ENCODE measurements at regions not wholly inside any gene's neighbourhood (a gene's known extent, or its start where the extent isn't known, plus 50 kb on each side); places are given as distances from the start of the nearest gene placed in this dataset.

GRCh38 chr15:46121441-46121840 is 486.6 kb downstream of the SQOR start:
- Histone ChIP-seq H3K27me3 (no peaks in the 10 kb centered on the region), H3K4me1 (replicated peaks in 1 of 2) (no peaks in the 10 kb centered on the region), H3K9me3 (replicated peaks in 1 of 3) (peaks cover 0 to 7% (median 0%) of the 10 kb centered on the region in 3 donors), H3K4me3 (no peak overlapping the region), H3K27ac (no peak overlapping the region), H3K36me3 (replicated peaks in 1 of 2) (no peaks in the 10 kb centered on the region)
- no peak for DNase-seq
- no peak for TF ChIP-seq POLR2A (IDR thresholded peaks at IDR 0.05)
- no peak for TF ChIP-seq CTCF (IDR thresholded peaks at IDR 0.05)
- intact Hi-C loops (cut with DNase I), result no loop called here

DNA sequence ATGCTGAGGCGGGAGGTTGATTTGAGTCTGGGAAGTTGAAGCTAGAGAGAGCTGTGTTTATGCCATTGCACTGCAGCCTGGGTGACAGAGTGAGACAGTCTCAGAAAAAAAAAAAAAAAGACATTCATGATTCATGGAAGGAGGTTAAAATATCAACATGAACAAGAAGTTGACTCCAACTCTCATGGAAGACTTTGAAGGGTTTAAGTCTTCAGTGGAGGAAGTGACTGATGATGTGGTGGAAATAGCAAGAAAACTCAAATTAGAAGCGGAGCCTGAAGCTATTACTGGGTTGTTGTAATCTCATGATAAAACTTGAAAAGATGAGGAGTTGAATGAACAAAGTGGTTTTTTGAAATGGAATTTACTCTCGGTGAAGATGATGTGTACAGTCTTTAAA is 491.8 kb downstream of the SQOR start:
- TF ChIP-seq POLR2A (IDR thresholded peaks at IDR 0.05) (no peak), CTCF (IDR thresholded peaks at IDR 0.05) (no peak)
- no peak for DNase-seq
- no peaks in the 10 kb centered on the region for H3K36me3 ChIP-seq (replicated peaks in 1 of 2)
- H3K4me3 ChIP-seq, result no peak overlapping the region
- no peaks in the 10 kb centered on the region for H3K27me3 ChIP-seq
- peaks cover 0 to 7% (median 0%) of the 10 kb centered on the region in 3 donors for H3K9me3 ChIP-seq (replicated peaks in 1 of 3)
- intact Hi-C loops (cut with DNase I), result no loop called here
- no peak overlapping the region for H3K27ac ChIP-seq
- 85 to 93% (median 89%) methylated on average over 3 of the region's 3 CpGs for WGBS, 4 donors
- H3K4me1 ChIP-seq (replicated peaks in 1 of 2), result no peaks in the 10 kb centered on the region

DNA sequence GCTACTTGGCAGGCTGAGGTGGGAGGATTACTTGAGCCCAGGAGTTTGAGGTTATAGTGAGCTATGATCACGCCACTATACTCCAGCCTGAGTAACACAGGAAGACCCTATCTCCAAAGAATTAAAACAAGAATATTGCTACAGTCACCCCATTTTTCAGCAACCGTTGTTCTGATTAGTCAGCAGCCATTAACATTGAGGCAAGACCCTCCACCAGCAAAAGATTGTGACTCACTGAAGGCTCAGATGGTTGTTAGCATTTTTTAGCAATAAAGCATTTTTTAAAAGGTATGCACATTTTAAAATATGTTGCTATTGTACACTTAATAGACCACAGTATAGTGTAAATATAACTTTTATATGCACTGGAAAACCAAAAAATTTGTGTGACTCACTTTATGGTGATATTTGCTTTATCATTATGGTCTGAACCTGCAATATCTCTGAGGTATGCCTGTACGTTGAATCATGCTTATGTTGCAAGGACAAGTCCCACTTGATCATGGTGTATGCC is 492.6 kb downstream of the SQOR start:
- intact Hi-C loops (cut with DNase I), result no loop called here
- Histone ChIP-seq H3K27me3 (no peaks in the 10 kb centered on the region), H3K4me3 (no peak overlapping the region), H3K27ac (no peak overlapping the region), H3K9me3 (replicated peaks in 1 of 3) (peaks cover 0 to 7% (median 0%) of the 10 kb centered on the region in 3 donors), H3K36me3 (replicated peaks in 1 of 2) (no peaks in the 10 kb centered on the region), H3K4me1 (replicated peaks in 1 of 2) (no peaks in the 10 kb centered on the region)
- TF ChIP-seq POLR2A (IDR thresholded peaks at IDR 0.05) (no peak), CTCF (IDR thresholded peaks at IDR 0.05) (no peak)
- 50 to 79% (median 62%) methylated on average over 3 of the region's 3 CpGs for WGBS, 4 donors
- no peak for DNase-seq

DNA sequence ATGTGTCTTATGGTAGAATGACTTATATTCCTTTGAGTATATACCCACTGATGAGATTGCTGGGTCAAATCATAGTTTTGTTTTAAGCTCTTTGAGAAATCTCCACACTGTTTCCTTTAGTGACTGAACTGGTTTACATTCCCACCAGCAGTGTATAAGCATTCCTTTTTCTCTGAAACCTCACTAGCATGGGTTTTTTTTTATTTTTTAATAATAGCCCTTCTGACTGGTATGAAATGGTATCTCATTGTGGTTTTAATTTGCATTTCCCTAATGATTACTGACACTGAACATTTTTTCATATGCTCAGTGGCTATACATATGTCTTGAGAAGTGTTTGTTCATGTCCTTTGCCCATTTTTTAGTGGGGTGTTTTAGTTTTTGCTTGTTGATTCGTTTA is 494.3 kb downstream of the SQOR start:
- no peak for DNase-seq
- Histone ChIP-seq H3K36me3 (replicated peaks in 1 of 2) (no peaks in the 10 kb centered on the region), H3K9me3 (replicated peaks in 1 of 3) (no peaks in the 10 kb centered on the region), H3K27me3 (no peaks in the 10 kb centered on the region), H3K4me1 (replicated peaks in 1 of 2) (no peaks in the 10 kb centered on the region), H3K4me3 (no peak overlapping the region), H3K27ac (no peak overlapping the region)
- WGBS, 4 donors, result 71 to 95% (median 76%) methylated on average over 1 of the region's 1 CpG
- no peak for TF ChIP-seq CTCF (IDR thresholded peaks at IDR 0.05)
- TF ChIP-seq POLR2A (IDR thresholded peaks at IDR 0.05), result no peak
- intact Hi-C loops (cut with DNase I), result no loop called here

All from adrenal gland (tissue), 9 donors.